ENCODE measurements at regions not wholly inside any gene's neighbourhood (a gene's known extent, or its start where the extent isn't known, plus 50 kb on each side); places are given as distances from the start of the nearest gene placed in this dataset.

DNA sequence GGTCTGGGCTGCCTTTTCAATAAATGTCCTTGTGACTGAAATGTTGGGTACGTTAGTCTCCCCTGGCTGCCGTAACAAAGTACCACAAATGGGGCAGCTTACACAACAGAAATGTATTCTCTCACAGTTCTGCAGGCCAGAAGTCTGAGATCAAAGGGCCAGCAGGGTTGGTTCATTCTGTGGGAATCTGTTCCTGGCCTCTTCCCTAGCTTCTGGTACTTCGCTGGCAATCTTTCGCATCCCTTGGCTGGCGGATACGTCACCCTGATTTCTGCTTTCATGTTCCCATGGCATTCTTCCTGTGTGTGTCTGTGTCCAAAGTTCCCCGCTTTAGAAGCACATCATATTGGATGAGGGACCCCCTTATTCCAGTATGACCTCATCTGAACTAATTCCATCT, 95.8 kb upstream of the NCOR2 start:
- TF ChIP-seq SIN3A (IDR thresholded peaks at IDR 0.05; ENCODE audit: borderline replicate concordance, insufficient read depth, low read length) (no peak), POLR2AphosphoS5 (IDR thresholded peaks at IDR 0.05; ENCODE audit: low read depth, low read length) (no peak), FOXP2 (optimal IDR thresholded peaks at IDR 0.05; ENCODE audit: borderline replicate concordance, extremely low read depth, extremely low read length, insufficient read depth) (no peak), TAF1 (IDR thresholded peaks at IDR 0.05; ENCODE audit: borderline replicate concordance, insufficient read depth, low read length) (no peak)
- TF ChIP-seq, protein P1, sequence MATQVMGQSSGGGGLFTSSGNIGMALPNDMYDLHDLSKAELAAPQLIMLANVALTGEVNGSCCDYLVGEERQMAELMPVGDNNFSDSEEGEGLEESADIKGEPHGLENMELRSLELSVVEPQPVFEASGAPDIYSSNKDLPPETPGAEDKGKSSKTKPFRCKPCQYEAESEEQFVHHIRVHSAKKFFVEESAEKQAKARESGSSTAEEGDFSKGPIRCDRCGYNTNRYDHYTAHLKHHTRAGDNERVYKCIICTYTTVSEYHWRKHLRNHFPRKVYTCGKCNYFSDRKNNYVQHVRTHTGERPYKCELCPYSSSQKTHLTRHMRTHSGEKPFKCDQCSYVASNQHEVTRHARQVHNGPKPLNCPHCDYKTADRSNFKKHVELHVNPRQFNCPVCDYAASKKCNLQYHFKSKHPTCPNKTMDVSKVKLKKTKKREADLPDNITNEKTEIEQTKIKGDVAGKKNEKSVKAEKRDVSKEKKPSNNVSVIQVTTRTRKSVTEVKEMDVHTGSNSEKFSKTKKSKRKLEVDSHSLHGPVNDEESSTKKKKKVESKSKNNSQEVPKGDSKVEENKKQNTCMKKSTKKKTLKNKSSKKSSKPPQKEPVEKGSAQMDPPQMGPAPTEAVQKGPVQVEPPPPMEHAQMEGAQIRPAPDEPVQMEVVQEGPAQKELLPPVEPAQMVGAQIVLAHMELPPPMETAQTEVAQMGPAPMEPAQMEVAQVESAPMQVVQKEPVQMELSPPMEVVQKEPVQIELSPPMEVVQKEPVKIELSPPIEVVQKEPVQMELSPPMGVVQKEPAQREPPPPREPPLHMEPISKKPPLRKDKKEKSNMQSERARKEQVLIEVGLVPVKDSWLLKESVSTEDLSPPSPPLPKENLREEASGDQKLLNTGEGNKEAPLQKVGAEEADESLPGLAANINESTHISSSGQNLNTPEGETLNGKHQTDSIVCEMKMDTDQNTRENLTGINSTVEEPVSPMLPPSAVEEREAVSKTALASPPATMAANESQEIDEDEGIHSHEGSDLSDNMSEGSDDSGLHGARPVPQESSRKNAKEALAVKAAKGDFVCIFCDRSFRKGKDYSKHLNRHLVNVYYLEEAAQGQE (IDR thresholded peaks at IDR 0.05; ENCODE audit: insufficient read depth in 1 of 2, low read depth in 2 of 2, low read length in 2 of 2) = no peak

- TF ChIP-seq TAF1 (IDR thresholded peaks at IDR 0.05; ENCODE audit: borderline replicate concordance, insufficient read depth, low read length) (no peak), SIN3A (IDR thresholded peaks at IDR 0.05; ENCODE audit: borderline replicate concordance, insufficient read depth, low read length) (no peak), FOXP2 (optimal IDR thresholded peaks at IDR 0.05; ENCODE audit: borderline replicate concordance, extremely low read depth, extremely low read length, insufficient read depth) (no peak), POLR2AphosphoS5 (IDR thresholded peaks at IDR 0.05; ENCODE audit: low read depth, low read length) (no peak)
- TF ChIP-seq, protein P1 (IDR thresholded peaks at IDR 0.05; ENCODE audit: insufficient read depth in 1 of 2, low read depth in 2 of 2, low read length in 2 of 2) = no peak
These were observed 93.9 kb upstream of the NCOR2 start for GRCh38 chr12:124661341-124661740.

GRCh38 chr12:124660851-124661250, 93.4 kb upstream of the NCOR2 start:
- TF ChIP-seq FOXP2 (optimal IDR thresholded peaks at IDR 0.05; ENCODE audit: borderline replicate concordance, extremely low read depth, extremely low read length, insufficient read depth) (no peak), TAF1 (IDR thresholded peaks at IDR 0.05; ENCODE audit: borderline replicate concordance, insufficient read depth, low read length) (no peak), SIN3A (IDR thresholded peaks at IDR 0.05; ENCODE audit: borderline replicate concordance, insufficient read depth, low read length) (no peak), POLR2AphosphoS5 (IDR thresholded peaks at IDR 0.05; ENCODE audit: low read depth, low read length) (no peak)
- TF ChIP-seq, protein P1 (IDR thresholded peaks at IDR 0.05; ENCODE audit: insufficient read depth in 1 of 2, low read depth in 2 of 2, low read length in 2 of 2) = no peak

DNA sequence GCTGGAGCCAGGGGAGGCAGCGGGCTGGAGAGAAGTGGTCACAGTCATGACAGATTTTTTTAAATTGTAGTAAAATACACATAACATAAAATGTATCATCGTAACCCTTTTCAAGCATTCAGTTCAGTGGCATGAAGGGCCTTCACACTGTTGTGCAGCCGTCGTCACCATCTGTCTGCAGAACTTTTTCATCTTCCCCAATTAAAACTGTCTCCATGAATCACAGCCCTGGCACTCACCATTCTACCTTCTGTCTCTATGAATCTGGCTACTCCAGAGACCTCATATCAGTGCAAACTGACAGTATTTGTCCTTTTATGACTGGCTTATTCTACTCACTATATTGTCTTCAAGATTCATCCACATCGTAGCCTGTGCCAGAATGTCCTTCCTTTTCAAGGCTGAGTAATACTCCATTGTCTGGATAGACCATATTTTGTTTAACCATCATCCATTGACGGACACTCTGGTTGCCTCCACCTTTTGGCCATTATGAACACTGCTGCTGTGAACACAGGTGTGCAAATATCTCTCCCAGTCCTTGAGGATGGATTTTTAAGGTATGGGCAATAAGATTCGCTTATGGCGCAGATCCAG, 91.5 kb upstream of the NCOR2 start:
- TF ChIP-seq TAF1 (IDR thresholded peaks at IDR 0.05; ENCODE audit: borderline replicate concordance, insufficient read depth, low read length) (no peak), FOXP2 (optimal IDR thresholded peaks at IDR 0.05; ENCODE audit: borderline replicate concordance, extremely low read depth, extremely low read length, insufficient read depth) (no peak), POLR2AphosphoS5 (IDR thresholded peaks at IDR 0.05; ENCODE audit: low read depth, low read length) (no peak), SIN3A (IDR thresholded peaks at IDR 0.05; ENCODE audit: borderline replicate concordance, insufficient read depth, low read length) (no peak)
- TF ChIP-seq, protein P1 (IDR thresholded peaks at IDR 0.05; ENCODE audit: insufficient read depth in 1 of 2, low read depth in 2 of 2, low read length in 2 of 2) = no peak
